SU-DHL-6 (cell line): ENCODE measurements at regions not wholly inside any gene's neighbourhood (a gene's known extent, or its start where the extent isn't known, plus 50 kb on each side); places are given as distances from the start of the nearest gene placed in this dataset.
A peak's percentile ranks its signal among the peaks of the same experiment; 100 is the strongest.

Experiments
- CTCF ChIP-seq: fragments of 200-600 bp; sonication (generic); IDR thresholded peaks from one replicate; pipeline ENCODE4 v1.5.1; 2017; ENCODE audit warnings: antibody characterized with exemption, mild to moderate bottlenecking, low read length, moderate library complexity; ENCODE audit not compliant: insufficient read depth, poor library complexity, severe bottlenecking
- EZH2phosphoT487 ChIP-seq: fragments of 200-600 bp; sonication (generic), shearing (Covaris generic); conservative IDR thresholded peaks from 2 replicates; pipeline ENCODE4 v1.6.1; 2018; ENCODE audit warnings: mild to moderate bottlenecking, antibody characterized with exemption, low read length, moderate library complexity, mixed read lengths

GRCh38 chr7:135801045-135801693, 52.6 kb upstream of the FAM180A start:
- peak; percentile 45 for TF ChIP-seq CTCF
- TF ChIP-seq EZH2phosphoT487: no peak
